ENCODE measurements at regions not wholly inside any gene's neighbourhood (a gene's known extent, or its start where the extent isn't known, plus 50 kb on each side); places are given as distances from the start of the nearest gene placed in this dataset.

- TF ChIP-seq ZFX (IDR thresholded peaks at IDR 0.05): no peak
- TF ChIP-seq, protein P1, sequence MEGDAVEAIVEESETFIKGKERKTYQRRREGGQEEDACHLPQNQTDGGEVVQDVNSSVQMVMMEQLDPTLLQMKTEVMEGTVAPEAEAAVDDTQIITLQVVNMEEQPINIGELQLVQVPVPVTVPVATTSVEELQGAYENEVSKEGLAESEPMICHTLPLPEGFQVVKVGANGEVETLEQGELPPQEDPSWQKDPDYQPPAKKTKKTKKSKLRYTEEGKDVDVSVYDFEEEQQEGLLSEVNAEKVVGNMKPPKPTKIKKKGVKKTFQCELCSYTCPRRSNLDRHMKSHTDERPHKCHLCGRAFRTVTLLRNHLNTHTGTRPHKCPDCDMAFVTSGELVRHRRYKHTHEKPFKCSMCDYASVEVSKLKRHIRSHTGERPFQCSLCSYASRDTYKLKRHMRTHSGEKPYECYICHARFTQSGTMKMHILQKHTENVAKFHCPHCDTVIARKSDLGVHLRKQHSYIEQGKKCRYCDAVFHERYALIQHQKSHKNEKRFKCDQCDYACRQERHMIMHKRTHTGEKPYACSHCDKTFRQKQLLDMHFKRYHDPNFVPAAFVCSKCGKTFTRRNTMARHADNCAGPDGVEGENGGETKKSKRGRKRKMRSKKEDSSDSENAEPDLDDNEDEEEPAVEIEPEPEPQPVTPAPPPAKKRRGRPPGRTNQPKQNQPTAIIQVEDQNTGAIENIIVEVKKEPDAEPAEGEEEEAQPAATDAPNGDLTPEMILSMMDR (conservative IDR thresholded peaks at IDR 0.05): no peak
These were observed 140.9 kb downstream of the KCNJ2 start for GRCh38 chr17:70310221-70310672.

DNA sequence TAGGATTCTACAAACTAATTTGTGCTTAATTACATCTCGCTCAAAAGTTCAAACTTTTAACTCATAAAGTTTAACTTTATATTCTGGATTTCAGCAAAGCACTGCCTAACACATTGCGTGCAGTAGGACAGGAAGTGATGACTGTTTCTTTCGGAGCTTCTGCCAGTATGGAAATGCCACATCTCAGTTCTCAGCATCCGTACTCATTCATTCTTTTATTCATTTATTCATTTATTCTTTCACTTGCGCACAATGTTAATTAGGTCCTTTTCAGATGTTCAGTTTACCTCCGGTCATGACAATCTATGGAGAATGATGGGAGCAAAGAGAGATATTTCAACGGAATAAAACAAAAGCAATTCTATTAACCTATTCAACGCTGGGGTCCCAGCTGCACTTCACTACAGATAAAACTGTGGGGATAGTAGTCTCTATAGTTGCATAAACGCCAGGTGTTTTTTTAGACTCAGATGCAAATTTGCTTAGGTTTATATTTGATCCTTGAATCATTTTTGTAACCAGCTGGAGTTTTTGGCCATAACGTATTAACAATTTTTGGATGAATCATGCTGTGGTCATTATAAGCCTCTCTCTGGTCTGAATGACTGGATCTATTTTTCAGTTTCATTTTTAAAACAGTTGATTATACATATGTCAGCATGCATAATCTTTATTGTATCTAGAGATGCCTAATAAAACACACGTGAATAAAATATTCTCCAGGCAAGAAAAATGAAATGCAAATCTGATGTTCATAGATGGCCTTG is 143.9 kb downstream of the KCNJ2 start:
- TF ChIP-seq ZFX (IDR thresholded peaks at IDR 0.05): no peak
- TF ChIP-seq, protein P1 (conservative IDR thresholded peaks at IDR 0.05): no peak
- no peak overlapping the region for H3K27ac ChIP-seq

More at GRCh38 chr17:70310221-70310672, 140.9 kb downstream of the KCNJ2 start:
- no peak overlapping the region for H3K27ac ChIP-seq

DNA sequence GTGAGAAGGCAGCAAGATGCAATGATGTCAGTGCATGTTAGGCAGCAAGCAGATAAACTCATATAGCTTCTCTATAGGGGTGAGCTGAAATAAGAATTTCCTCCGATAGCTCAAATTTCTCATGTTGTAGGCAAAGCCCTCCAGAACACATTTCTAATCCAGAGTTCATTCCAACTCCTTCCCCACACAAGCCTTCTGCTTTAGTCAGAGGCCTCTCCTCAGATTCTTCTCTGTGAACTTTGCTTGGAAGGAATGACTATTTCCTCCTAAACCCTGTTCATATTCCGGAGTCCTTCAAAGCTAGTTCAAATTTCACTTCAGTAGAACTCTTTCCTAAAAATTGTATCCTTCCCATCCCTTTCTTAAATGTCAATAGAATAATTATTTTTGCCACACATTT is 144.8 kb downstream of the KCNJ2 start:
- TF ChIP-seq, protein P1 (conservative IDR thresholded peaks at IDR 0.05): no peak
- no peak for TF ChIP-seq ZFX (IDR thresholded peaks at IDR 0.05)
- H3K27ac ChIP-seq: no peak overlapping the region

DNA sequence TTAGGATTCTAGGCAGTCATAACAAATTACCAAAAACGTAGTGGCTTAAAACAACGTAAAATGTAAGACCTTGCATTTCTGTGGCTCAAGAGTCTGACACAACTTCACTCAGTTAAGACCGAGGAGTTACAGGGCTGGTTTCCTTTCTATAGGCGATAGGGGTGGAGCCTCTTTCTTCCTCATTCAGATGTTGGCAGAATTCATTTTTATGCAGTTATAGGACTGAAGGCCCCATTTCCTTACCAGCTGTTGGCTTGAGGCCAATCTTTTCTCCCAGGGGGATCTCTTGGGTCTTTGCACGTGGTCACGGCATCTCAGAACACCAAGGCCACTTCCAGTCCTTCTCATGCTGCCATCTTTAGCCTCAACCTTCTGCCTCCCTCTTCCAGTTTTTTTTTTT is 145.2 kb downstream of the KCNJ2 start:
- no peak overlapping the region for H3K27ac ChIP-seq
- TF ChIP-seq, protein P1 (conservative IDR thresholded peaks at IDR 0.05): no peak
- no peak for TF ChIP-seq ZFX (IDR thresholded peaks at IDR 0.05)

DNA sequence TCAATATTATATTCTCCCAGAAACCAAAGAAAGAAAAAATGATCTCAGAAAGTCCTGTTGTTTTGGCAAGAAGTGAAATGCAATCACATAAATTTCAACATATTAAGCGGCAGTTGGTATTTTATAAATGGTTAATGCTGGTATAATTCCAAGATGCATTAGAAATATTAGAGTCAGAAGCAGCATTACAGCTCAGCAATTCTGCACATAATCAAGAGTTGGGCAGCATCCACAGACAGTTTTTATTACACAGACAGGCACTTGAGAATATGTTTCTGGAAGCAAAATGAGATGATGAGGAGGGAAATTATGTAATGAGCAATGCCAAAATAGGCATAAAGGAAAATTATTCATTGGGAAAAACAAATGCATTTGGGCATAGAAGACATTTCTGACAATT is 148.1 kb downstream of the KCNJ2 start:
- TF ChIP-seq, protein P1 (conservative IDR thresholded peaks at IDR 0.05): no peak
- TF ChIP-seq ZFX (IDR thresholded peaks at IDR 0.05): no peak

DNA sequence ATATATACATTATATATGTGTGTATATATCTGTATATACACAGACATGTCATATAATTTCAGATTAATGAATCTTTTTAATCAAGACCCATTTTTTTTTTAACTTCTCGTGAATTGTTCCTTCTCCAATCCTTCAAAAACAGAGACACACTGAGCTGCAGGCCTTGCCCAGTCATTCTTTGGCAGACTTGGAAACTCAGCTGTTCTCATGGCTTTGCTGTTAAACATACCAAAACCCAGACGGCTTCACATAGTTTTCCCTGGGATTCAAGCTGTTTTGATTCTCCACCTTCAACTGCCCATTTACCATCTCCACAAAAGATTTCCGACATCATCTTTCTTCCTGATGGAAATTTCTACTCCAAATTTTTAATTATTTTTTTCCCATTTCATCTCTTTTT is 148.7 kb downstream of the KCNJ2 start:
- TF ChIP-seq ZFX (IDR thresholded peaks at IDR 0.05): no peak
- TF ChIP-seq, protein P1 (conservative IDR thresholded peaks at IDR 0.05): no peak
- H3K27ac ChIP-seq: no peak overlapping the region

More for the DNA sequence above, 148.1 kb downstream of the KCNJ2 start:
- no peak overlapping the region for H3K27ac ChIP-seq

DNA sequence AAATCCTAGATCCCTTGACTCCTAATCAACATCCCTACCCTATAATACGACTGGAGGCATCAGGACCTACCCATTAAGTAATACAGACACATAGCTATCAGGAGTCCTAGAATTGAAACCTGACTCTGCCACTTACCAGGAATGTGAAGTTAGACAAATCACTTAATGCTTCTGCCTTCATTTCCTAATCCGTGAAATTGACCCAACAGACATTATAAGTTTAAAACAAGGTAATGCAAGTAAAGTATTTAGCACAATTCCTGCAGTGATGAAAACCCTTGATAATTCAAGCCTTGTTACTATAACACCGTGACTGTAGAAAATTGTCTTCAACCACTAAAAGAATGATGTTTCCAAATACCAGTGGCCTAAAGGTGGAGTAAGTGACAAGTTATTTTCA is 150.2 kb downstream of the KCNJ2 start:
- no peak for TF ChIP-seq ZFX (IDR thresholded peaks at IDR 0.05)
- TF ChIP-seq, protein P1 (conservative IDR thresholded peaks at IDR 0.05): no peak
- H3K27ac ChIP-seq: no peak overlapping the region
